PFSK-1 (cell line): ENCODE measurements at regions not wholly inside any gene's neighbourhood (a gene's known extent, or its start where the extent isn't known, plus 50 kb on each side); places are given as distances from the start of the nearest gene placed in this dataset.

ENCODE experiments used
- FOXP2 ChIP-seq: optimal IDR thresholded peaks from 2 replicates; pipeline ENCODE3; 2011; ENCODE audit warnings: borderline replicate concordance, control low read depth, inconsistent platforms; ENCODE audit not compliant: insufficient read depth; ENCODE audit errors: extremely low read length, extremely low read depth
- POLR2AphosphoS5 ChIP-seq: IDR thresholded peaks from 2 replicates; pipeline ENCODE4 v1.6.1; 2012; ENCODE audit warnings: low read depth, mild to moderate bottlenecking, control low read depth, low read length, moderate library complexity
- REST ChIP-seq, 2 experiments: IDR thresholded peaks; 2 replicates each; pipeline versions ENCODE4 v1.6.1 to v1.8.0; 2011 to 2012; ENCODE audit warnings: low read depth in 2 of 2, low read length in 2 of 2, control low read depth in 1 of 2, inconsistent platforms in 1 of 2, mild to moderate bottlenecking in 1 of 2, moderate library complexity in 1 of 2; ENCODE audit not compliant: insufficient read depth in 1 of 2
- SIN3A ChIP-seq: IDR thresholded peaks from 2 replicates; pipeline ENCODE4 v1.6.1; 2012; ENCODE audit warnings: mild to moderate bottlenecking, low read length, moderate library complexity, borderline replicate concordance; ENCODE audit not compliant: insufficient read depth
- TAF1 ChIP-seq: IDR thresholded peaks from 2 replicates; pipeline ENCODE4 v1.6.1; 2012; ENCODE audit warnings: low read length, control low read depth, borderline replicate concordance; ENCODE audit not compliant: insufficient read depth

- no peak for TF ChIP-seq REST (IDR thresholded peaks at IDR 0.05; ENCODE audit: insufficient read depth in 1 of 2, low read depth in 2 of 2, low read length in 2 of 2)
- no peak for TF ChIP-seq TAF1
- TF ChIP-seq POLR2AphosphoS5, result no peak
- no peak for TF ChIP-seq SIN3A
- no peak for TF ChIP-seq FOXP2
Measured at GRCh38 chr11:92707665-92708064, 261.8 kb upstream of the MTNR1B start.

DNA sequence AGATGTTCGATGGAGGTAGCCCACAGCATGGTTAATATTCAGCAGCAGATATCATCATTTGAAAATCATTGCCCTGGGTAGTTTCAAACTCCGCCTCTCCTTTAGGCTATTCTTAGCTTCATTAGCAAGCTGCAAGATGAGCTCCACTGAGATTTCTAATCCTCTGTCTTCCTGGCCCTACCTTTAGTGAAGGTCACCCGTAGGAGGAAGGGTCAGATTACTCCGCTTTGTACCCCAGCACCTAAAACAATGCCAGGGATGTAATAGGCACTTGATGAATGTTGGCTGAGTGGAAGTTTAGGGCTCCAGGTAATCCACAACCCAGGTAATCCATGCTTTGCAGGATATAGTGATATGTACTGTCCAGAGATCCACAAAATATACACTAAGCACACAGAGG is 260.1 kb upstream of the MTNR1B start:
- TF ChIP-seq SIN3A (no peak), REST (IDR thresholded peaks at IDR 0.05; ENCODE audit: insufficient read depth in 1 of 2, low read depth in 2 of 2, low read length in 2 of 2) (no peak), TAF1 (no peak), POLR2AphosphoS5 (no peak), FOXP2 (no peak)

DNA sequence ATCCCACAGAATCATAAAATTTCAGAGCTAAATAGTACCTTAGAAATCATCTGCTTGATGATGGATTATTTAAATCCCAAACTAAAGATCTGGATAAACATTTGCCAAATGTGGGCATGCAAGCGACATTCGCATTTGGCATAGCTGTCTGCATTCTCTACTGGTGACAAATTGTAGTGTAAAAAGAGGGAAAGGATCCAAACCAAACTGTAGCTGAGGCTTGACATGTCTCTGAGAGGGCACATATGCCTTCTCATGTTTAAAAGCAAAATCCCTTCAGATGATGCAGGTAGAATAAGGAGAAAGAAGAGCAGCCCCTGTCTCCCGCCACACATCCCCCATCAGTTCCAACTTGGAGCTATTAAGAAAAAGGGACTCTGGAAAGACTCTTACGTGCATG is 257.5 kb upstream of the MTNR1B start:
- TF ChIP-seq SIN3A, result no peak
- no peak for TF ChIP-seq TAF1
- no peak for TF ChIP-seq FOXP2
- TF ChIP-seq REST (IDR thresholded peaks at IDR 0.05; ENCODE audit: insufficient read depth in 1 of 2, low read depth in 2 of 2, low read length in 2 of 2), result no peak
- no peak for TF ChIP-seq POLR2AphosphoS5

DNA sequence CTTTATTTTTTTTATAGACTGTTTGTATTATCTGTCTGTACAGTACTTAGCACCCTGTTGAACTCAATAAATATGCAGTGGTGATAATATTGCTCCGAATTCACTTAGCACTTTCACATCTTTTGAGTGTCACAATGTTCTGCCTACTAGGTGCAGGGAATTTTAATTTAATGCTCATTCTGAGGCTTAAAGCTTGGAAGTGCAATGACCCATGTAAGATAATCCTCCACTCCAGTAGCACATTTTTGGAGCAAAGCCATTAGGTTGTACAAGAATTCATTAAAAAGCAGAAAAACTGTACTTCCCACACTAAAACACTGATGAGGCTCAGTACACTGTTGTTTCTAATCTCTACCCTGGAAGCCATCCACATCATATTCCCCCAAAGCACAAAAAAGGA is 255.3 kb upstream of the MTNR1B start:
- TF ChIP-seq FOXP2 (no peak), POLR2AphosphoS5 (no peak), TAF1 (no peak), REST (IDR thresholded peaks at IDR 0.05; ENCODE audit: insufficient read depth in 1 of 2, low read depth in 2 of 2, low read length in 2 of 2) (no peak), SIN3A (no peak)

GRCh38 chr11:92717240-92717639 is 252.2 kb upstream of the MTNR1B start:
- TF ChIP-seq TAF1, result no peak
- no peak for TF ChIP-seq FOXP2
- no peak for TF ChIP-seq POLR2AphosphoS5
- TF ChIP-seq SIN3A, result no peak
- TF ChIP-seq REST (IDR thresholded peaks at IDR 0.05; ENCODE audit: insufficient read depth in 1 of 2, low read depth in 2 of 2, low read length in 2 of 2), result no peak
